ENCODE measurements at regions not wholly inside any gene's neighbourhood (a gene's known extent, or its start where the extent isn't known, plus 50 kb on each side); places are given as distances from the start of the nearest gene placed in this dataset.

DNA sequence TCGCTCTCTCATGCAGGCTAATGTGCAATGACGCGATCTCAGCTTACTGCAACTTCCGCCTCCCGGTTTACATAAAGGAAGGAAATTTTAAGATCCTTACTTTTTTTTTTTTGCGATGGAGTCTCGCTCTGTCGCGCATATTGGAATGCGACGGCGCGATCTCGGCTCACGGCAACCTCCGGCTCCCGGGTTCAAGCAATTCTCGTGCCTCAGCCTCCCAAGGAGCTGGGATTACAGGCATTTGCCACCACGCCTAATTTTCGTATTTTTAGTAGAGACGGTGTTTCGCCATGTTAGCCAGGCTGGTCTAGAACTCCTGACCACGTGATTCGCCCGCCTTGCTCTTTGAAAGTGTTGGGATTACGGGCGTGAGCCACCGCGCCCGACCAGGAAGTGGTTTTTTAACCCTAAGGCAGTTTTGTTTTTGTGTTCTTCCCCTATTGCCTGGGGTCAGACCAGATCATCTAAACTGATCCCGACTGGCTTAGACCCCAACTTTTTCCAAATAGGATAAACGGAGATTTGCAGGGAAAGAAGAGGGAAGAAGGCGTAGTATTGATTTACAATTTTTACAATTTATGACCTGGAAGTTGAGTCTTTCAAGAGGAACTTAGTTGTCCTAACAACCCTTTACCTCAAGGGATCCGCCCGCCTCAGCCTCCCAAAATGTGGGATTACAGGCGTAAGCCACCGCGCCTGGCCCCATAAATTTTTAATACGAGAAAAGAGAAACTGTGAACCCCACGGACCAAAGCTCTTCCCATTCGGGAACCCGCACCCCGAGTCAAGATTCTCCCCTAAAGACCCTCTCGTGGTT is 142.0 kb downstream of the ZNF737 start:
- in situ Hi-C loops (cut with MboI; ENCODE audit: low sequenced_read_pairs) = no loop called here
- dilution Hi-C loops (cut with HindIII; ENCODE audit: low sequenced_read_pairs, unreplicated experiment) = no loop called here
- no peak overlapping the region for H3K4ac ChIP-seq (ENCODE audit: low read depth, low read length)
- H3K79me1 ChIP-seq (ENCODE audit: low read depth in 1 of 2, low read length in 2 of 2) = no peaks in the 10 kb centered on the region
- H2BK20ac ChIP-seq (ENCODE audit: low read depth, low read length) = no peak overlapping the region
- H3K9me3 ChIP-seq (ENCODE audit: control insufficient read depth, insufficient read depth, low read length) = peaks cover 8% of the 10 kb centered on the region
- H3K9me1 ChIP-seq (ENCODE audit: insufficient read depth, low read length) = no peaks in the 10 kb centered on the region
- no peaks in the 10 kb centered on the region for H3K27me3 ChIP-seq (ENCODE audit: control insufficient read depth, insufficient read depth, low read length)
- DNase-seq (peak; percentile 7), ATAC-seq (ENCODE audit: low read depth) (peak; percentile 67)
- TF ChIP-seq POLR2A (IDR thresholded peaks at IDR 0.05; ENCODE audit: low read depth, low read length) (no peak), MXI1 (IDR thresholded peaks at IDR 0.05; ENCODE audit: borderline replicate concordance, low read depth, low read length) (no peak), SMC3 (IDR thresholded peaks at IDR 0.05; ENCODE audit: low read depth, low read length) (no peak)
- TF ChIP-seq, protein P1, sequence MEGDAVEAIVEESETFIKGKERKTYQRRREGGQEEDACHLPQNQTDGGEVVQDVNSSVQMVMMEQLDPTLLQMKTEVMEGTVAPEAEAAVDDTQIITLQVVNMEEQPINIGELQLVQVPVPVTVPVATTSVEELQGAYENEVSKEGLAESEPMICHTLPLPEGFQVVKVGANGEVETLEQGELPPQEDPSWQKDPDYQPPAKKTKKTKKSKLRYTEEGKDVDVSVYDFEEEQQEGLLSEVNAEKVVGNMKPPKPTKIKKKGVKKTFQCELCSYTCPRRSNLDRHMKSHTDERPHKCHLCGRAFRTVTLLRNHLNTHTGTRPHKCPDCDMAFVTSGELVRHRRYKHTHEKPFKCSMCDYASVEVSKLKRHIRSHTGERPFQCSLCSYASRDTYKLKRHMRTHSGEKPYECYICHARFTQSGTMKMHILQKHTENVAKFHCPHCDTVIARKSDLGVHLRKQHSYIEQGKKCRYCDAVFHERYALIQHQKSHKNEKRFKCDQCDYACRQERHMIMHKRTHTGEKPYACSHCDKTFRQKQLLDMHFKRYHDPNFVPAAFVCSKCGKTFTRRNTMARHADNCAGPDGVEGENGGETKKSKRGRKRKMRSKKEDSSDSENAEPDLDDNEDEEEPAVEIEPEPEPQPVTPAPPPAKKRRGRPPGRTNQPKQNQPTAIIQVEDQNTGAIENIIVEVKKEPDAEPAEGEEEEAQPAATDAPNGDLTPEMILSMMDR (conservative IDR thresholded peaks at IDR 0.05; ENCODE audit: low read depth, low read length) = no peak
- H2AK9ac ChIP-seq (replicated peaks; ENCODE audit: low read depth, low read length, poor library complexity) = no peak overlapping the region
- 11% methylated on average over 9 of the region's 44 CpGs; no CpG with 5 or more reads in 1 of the 2 experiments for WGBS, 2 experiments (ENCODE audit: extremely low coverage in 2 of 2, insufficient read length in 1 of 2)
- no peak overlapping the region for H3K23ac ChIP-seq (ENCODE audit: low read depth, low read length)
- no peak overlapping the region for H4K91ac ChIP-seq (ENCODE audit: insufficient read depth, low read depth, low read length)
- intact Hi-C loops (cut with micrococcal nuclease) = no loop called here
- H2BK5ac ChIP-seq (ENCODE audit: low read depth, low read length, poor library complexity, severe bottlenecking) = no peak overlapping the region
- H3K56ac ChIP-seq (ENCODE audit: extremely low read depth, insufficient read depth, low read length) = no peak overlapping the region
- no peak overlapping the region; the same call in 1 of the 2 replicates for H4K5ac ChIP-seq (ENCODE audit: low read depth, low read length)
- H2BK120ac ChIP-seq (ENCODE audit: low read depth, low read length) = no peak overlapping the region
- H3K18ac ChIP-seq (ENCODE audit: low read depth, low read length) = no peak overlapping the region
- no TSS peak for BruUV-seq (replicated peaks)
- H3K4me1 ChIP-seq (ENCODE audit: control insufficient read depth, insufficient read depth, low read length) = no peaks in the 10 kb centered on the region
- H2AFZ ChIP-seq (replicated peaks; ENCODE audit: low read length, poor library complexity) = peak overlapping the region; percentile 81
- ChIA-PET CTCF (interaction anchor here (0.5 kb wide), 1 partner anchor 168 kb away, joined by 3 read pairs; no protein-coding TSS in a partner anchor), POLR2A (ENCODE audit: unreplicated experiment) (interaction anchor here (0.6 kb wide), 1 partner anchor 791 kb away, joined by 4 read pairs; no protein-coding TSS in a partner anchor)
- peak overlapping the region; percentile 64 for H3K4me3 ChIP-seq (ENCODE audit: insufficient read depth, low read depth, low read length)
- H3K36me3 ChIP-seq (ENCODE audit: control insufficient read depth, insufficient read depth, low read length) = no peaks in the 10 kb centered on the region
- no peak overlapping the region for H2BK15ac ChIP-seq (ENCODE audit: low read depth, low read length)
- H2AK5ac ChIP-seq (ENCODE audit: low read depth, low read length) = no peak overlapping the region
- H4K8ac ChIP-seq (ENCODE audit: low read depth in 2 of 2, low read length in 2 of 2) = 0 out of 4 replicates have a peak overlapping the region, but pooled peaks of 1 of the 2 experiments have one; percentile 25
- peak overlapping the region; percentile 67 for H3K4me2 ChIP-seq (ENCODE audit: low read depth, low read length)
- H4K20me1 ChIP-seq (ENCODE audit: insufficient read depth, low read length) = no peaks in the 10 kb centered on the region
- peak overlapping the region; percentile 72; the same call in 1 of the 2 replicates for H3K9ac ChIP-seq (ENCODE audit: low read depth, low read length)
- 0 out of 2 replicates have a peak overlapping the region, but pooled peaks have one; percentile 20 for H3K14ac ChIP-seq (replicated peaks; ENCODE audit: low read depth, low read length)
- peak overlapping the region; percentile 74 for H3K27ac ChIP-seq (ENCODE audit: insufficient read depth, low read length)
